Choroid plexus epithelial cell (primary cell): ENCODE measurements at regions not wholly inside any gene's neighbourhood (a gene's known extent, or its start where the extent isn't known, plus 50 kb on each side); places are given as distances from the start of the nearest gene placed in this dataset.
"Not testable (repeated sequence)": the region's sequence is repeated elsewhere in the genome, so short reads cannot be mapped to it uniquely, and the experiment has no call there.

Experiments
- DNase-seq: peaks from one replicate; pipeline ENCODE4 v3.0.0-alpha.2; 2010; ENCODE audit warnings: low read depth
- H3K4me3 ChIP-seq: 2 replicates; pipeline ENCODE4 v1.5.1; 2011; ENCODE audit warnings: low read depth, mild to moderate bottlenecking, control low read depth, low read length, moderate library complexity
- CTCF ChIP-seq: conservative IDR thresholded peaks from 2 replicates; pipeline ENCODE4 v1.5.1; 2011; ENCODE audit warnings: low read depth, mild to moderate bottlenecking, control low read depth, inconsistent platforms, low read length, moderate library complexity

- TF ChIP-seq CTCF: no peak
- DNase-seq: no peak
- H3K4me3 ChIP-seq: no peak overlapping the region
These were observed 146.1 kb upstream of the RUNX1 start for GRCh38 chr21:35195232-35195631.

DNA sequence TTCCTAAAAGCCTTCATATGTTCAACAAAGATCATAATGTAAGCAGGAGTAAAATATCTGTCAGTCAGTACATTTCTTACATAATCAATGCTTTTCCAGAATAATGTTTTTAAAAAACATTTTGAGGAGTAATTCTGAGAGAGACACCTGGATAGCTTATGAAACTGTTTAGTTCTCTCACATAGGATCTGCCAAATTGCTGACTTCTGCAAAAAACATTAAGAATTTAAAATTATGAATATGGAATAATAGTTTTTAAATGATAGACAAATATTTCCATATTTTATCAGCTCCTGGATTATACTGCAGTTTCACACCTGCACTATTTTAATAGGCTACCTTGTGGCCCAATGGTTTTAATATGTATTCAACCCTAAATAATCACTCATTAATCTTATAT is 142.7 kb upstream of the RUNX1 start:
- TF ChIP-seq CTCF: no peak
- no peak overlapping the region for H3K4me3 ChIP-seq
- no peak for DNase-seq

DNA sequence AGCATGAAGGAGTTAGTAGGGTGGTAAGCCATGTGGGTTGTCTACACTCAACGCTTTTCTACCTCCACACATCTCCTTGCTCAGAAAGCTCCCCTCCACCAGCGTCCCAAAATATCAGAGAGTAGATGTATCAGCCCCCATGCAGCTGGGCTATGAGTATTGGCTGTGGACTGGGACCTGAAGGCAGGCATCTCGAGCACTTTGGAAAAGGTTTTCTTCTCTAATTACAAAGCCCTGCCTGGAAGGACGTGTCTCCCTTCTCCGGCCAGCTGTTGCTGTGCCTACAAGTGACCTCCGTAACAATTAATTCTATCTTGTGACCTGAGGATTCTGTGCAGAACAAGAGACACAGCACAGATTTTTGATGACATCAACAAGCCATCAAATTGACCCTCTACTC is 142.0 kb upstream of the RUNX1 start:
- TF ChIP-seq CTCF: no peak
- H3K4me3 ChIP-seq: no peak overlapping the region
- no peak for DNase-seq

- TF ChIP-seq CTCF: no peak
- DNase-seq: peak; percentile 66
- no peak overlapping the region for H3K4me3 ChIP-seq
These were observed 141.1 kb upstream of the RUNX1 start for GRCh38 chr21:35190201-35190701.

- H3K4me3 ChIP-seq: no peak overlapping the region
- no peak for TF ChIP-seq CTCF
- peak; percentile 89 for DNase-seq
These were observed 140.2 kb upstream of the RUNX1 start for GRCh38 chr21:35189077-35189863.

- H3K4me3 ChIP-seq, DNase-seq: not testable (repeated sequence)
These were observed 134.3 kb upstream of the RUNX1 start for GRCh38 chr21:35183389-35183788.

DNA sequence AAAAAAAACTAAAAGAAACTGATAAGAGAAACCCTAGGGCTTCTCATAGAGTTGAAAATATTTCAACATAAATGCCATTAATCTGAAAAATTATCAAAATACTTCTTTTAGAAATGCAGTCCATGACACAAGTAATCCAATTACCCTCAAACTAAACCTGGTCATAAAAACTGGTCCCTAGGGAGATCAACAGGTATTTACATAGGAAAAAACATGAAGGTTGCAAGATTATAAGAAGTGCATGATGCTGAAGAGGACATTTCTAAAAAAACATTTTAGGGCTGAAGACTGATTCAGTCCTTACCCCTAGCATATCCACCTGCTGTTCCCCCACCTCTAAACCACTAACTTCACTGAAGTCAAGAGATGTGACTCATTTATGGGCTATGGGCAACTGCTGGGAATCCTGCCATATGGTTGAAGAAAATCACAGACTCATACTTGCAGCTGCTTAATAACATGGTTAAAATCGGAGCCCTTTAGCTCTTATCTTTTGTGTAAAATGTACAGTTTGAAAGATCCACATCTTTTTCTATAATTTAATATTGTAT is 131.0 kb upstream of the RUNX1 start:
- DNase-seq: peak; percentile 73
- H3K4me3 ChIP-seq: no peak overlapping the region
- no peak for TF ChIP-seq CTCF
